Natural killer cell treated with Interleukin-12 subunit alpha and Interleukin-12 subunit beta and Interleukin-15 and Interleukin-18, amount 100 ng/mL, for 72 hours (primary cell): ENCODE measurements at regions not wholly inside any gene's neighbourhood (a gene's known extent, or its start where the extent isn't known, plus 50 kb on each side); places are given as distances from the start of the nearest gene placed in this dataset.

Experiments
- ATAC-seq, 2 donors: fragments of 150-1000 bp; cut with Tn5 transposase in 1 of 2; sonication (Bioruptor Pico), chemical (Tn5 transposase) in 1 of 2; 2 replicates each; pipeline ENCODE4 v1.10.0; 2021
- DNase-seq: peaks from one replicate; pipeline ENCODE4 v3.0.0; 2022; ENCODE audit warnings: low spot score
- H3K27ac Mint-ChIP-seq, 2 donors: 1 replicate in 1 of 2; 2 replicates in 1 of 2; pipeline ENCODE4 v1.8.0; 2022; ENCODE audit warnings: mixed read lengths in 2 of 2, mild to moderate bottlenecking in 1 of 2, moderate library complexity in 1 of 2
- H3K27me3 Mint-ChIP-seq, 2 donors: 1 replicate in 1 of 2; 2 replicates in 1 of 2; pipeline ENCODE4 v1.8.0; 2022; ENCODE audit warnings: mixed read lengths in 2 of 2
- H3K36me3 Mint-ChIP-seq: one replicate; pipeline ENCODE4 v1.8.0; 2022; ENCODE audit warnings: mixed read lengths
- H3K4me1 Mint-ChIP-seq, 2 donors: 1 replicate in 1 of 2; 2 replicates in 1 of 2; pipeline ENCODE4 v1.8.0; 2022; ENCODE audit warnings: low read depth in 2 of 2, mixed read lengths in 2 of 2, mild to moderate bottlenecking in 1 of 2
- H3K4me3 Mint-ChIP-seq: one replicate; pipeline ENCODE4 v1.8.0; 2022; ENCODE audit warnings: mixed read lengths
- H3K9me3 Mint-ChIP-seq: 2 replicates; pipeline ENCODE4 v1.8.0; 2022; ENCODE audit warnings: mixed read lengths

- peaks cover 22% of the 10 kb centered on the region for H3K36me3 Mint-ChIP-seq
These were observed 67.4 kb downstream of the KCNRG start for GRCh38 chr13:50082426-50083281.

GRCh38 chr13:50085063-50085462, 69.8 kb downstream of the KCNRG start:
- peak overlapping the region; percentile 39 for H3K4me3 Mint-ChIP-seq
- H3K27ac Mint-ChIP-seq, result peak overlapping the region; percentile 11 to 31
- H3K9me3 Mint-ChIP-seq, result no peaks in the 10 kb centered on the region
- ATAC-seq, result no peak
- no peak for DNase-seq
- H3K4me1 Mint-ChIP-seq, result peaks cover 17 to 22% of the 10 kb centered on the region in 2 donors
- H3K36me3 Mint-ChIP-seq, result peaks cover 16% of the 10 kb centered on the region
- H3K27me3 Mint-ChIP-seq, result no peaks in the 10 kb centered on the region

More at GRCh38 chr13:50082426-50083281, 67.4 kb downstream of the KCNRG start:
- peaks cover 22 to 33% of the 10 kb centered on the region in 2 donors for H3K4me1 Mint-ChIP-seq
- no peaks in the 10 kb centered on the region for H3K9me3 Mint-ChIP-seq
- no peaks in the 10 kb centered on the region for H3K27me3 Mint-ChIP-seq
- H3K27ac Mint-ChIP-seq, result peak overlapping the region; percentile 99
- peak; percentile 82 for DNase-seq
- ATAC-seq, result peak; percentile 76
- peak overlapping the region; percentile 96 for H3K4me3 Mint-ChIP-seq

GRCh38 chr13:50089633-50090032, 74.4 kb downstream of the KCNRG start:
- peaks cover 8 to 9% of the 10 kb centered on the region in 2 donors for H3K4me1 Mint-ChIP-seq
- H3K36me3 Mint-ChIP-seq, result no peaks in the 10 kb centered on the region
- DNase-seq (no peak), ATAC-seq (no peak)
- H3K4me3 Mint-ChIP-seq, result no peak overlapping the region
- H3K27ac Mint-ChIP-seq, result no peak overlapping the region
- H3K27me3 Mint-ChIP-seq, result no peaks in the 10 kb centered on the region
- no peaks in the 10 kb centered on the region for H3K9me3 Mint-ChIP-seq

- no peak overlapping the region for H3K27ac Mint-ChIP-seq
- DNase-seq (no peak), ATAC-seq (no peak)
- H3K27me3 Mint-ChIP-seq, result no peaks in the 10 kb centered on the region
- H3K36me3 Mint-ChIP-seq, result no peaks in the 10 kb centered on the region
- peaks cover 8 to 9% of the 10 kb centered on the region in 2 donors for H3K4me1 Mint-ChIP-seq
- no peak overlapping the region for H3K4me3 Mint-ChIP-seq
- no peaks in the 10 kb centered on the region for H3K9me3 Mint-ChIP-seq
These were observed 75.0 kb downstream of the KCNRG start for GRCh38 chr13:50090211-50090610.

GRCh38 chr13:50094615-50095293, 79.5 kb downstream of the KCNRG start:
- peaks cover 10% of the 10 kb centered on the region for H3K9me3 Mint-ChIP-seq
- ATAC-seq (peak in 1 of 2 donors; percentile 61), DNase-seq (no peak)
- peaks cover 20% of the 10 kb centered on the region for H3K36me3 Mint-ChIP-seq
- H3K4me1 Mint-ChIP-seq, result peaks cover 15 to 19% of the 10 kb centered on the region in 2 donors
- H3K27ac Mint-ChIP-seq, result no peak overlapping the region
- H3K4me3 Mint-ChIP-seq, result no peak overlapping the region
- no peaks in the 10 kb centered on the region for H3K27me3 Mint-ChIP-seq

GRCh38 chr13:50098693-50099092, 83.4 kb downstream of the KCNRG start:
- Mint-ChIP-seq H3K9me3 (peaks cover 10% of the 10 kb centered on the region), H3K36me3 (peaks cover 20% of the 10 kb centered on the region), H3K4me1 (peaks cover 19 to 20% of the 10 kb centered on the region in 2 donors), H3K4me3 (no peak overlapping the region), H3K27ac (no peak overlapping the region), H3K27me3 (no peaks in the 10 kb centered on the region)
- no peak for ATAC-seq
- DNase-seq, result no peak

GRCh38 chr13:50099473-50099872, 84.2 kb downstream of the KCNRG start:
- Mint-ChIP-seq H3K36me3 (peaks cover 20% of the 10 kb centered on the region), H3K4me3 (no peak overlapping the region), H3K27ac (no peak overlapping the region), H3K9me3 (peaks cover 10% of the 10 kb centered on the region), H3K27me3 (no peaks in the 10 kb centered on the region), H3K4me1 (peaks cover 23 to 25% of the 10 kb centered on the region in 2 donors)
- ATAC-seq (no peak), DNase-seq (no peak)

- H3K36me3 Mint-ChIP-seq, result peaks cover 20% of the 10 kb centered on the region
- peaks cover 29 to 38% of the 10 kb centered on the region in 2 donors for H3K4me1 Mint-ChIP-seq
- ATAC-seq, result no peak
- H3K27me3 Mint-ChIP-seq, result no peaks in the 10 kb centered on the region
- H3K27ac Mint-ChIP-seq, result peak overlapping the region in 1 of 2 donors; percentile 41
- H3K9me3 Mint-ChIP-seq, result peaks cover 10% of the 10 kb centered on the region
- H3K4me3 Mint-ChIP-seq, result no peak overlapping the region
- DNase-seq, result no peak
These were observed 86.3 kb downstream of the KCNRG start for GRCh38 chr13:50101590-50101989.

GRCh38 chr13:50104493-50104892, 89.2 kb downstream of the KCNRG start:
- DNase-seq, result no peak
- Mint-ChIP-seq H3K27ac (peak overlapping the region in 1 of 2 donors; percentile 53), H3K4me3 (no peak overlapping the region), H3K9me3 (no peaks in the 10 kb centered on the region), H3K4me1 (peaks cover 24% of the 10 kb centered on the region in 2 donors), H3K36me3 (no peaks in the 10 kb centered on the region), H3K27me3 (no peaks in the 10 kb centered on the region)
- no peak for ATAC-seq

GRCh38 chr13:50106559-50106958, 91.3 kb downstream of the KCNRG start:
- peak overlapping the region; percentile 73 to 93 for H3K27ac Mint-ChIP-seq
- peak overlapping the region; percentile 52 for H3K4me3 Mint-ChIP-seq
- no peaks in the 10 kb centered on the region for H3K36me3 Mint-ChIP-seq
- H3K9me3 Mint-ChIP-seq, result no peaks in the 10 kb centered on the region
- peaks cover 27 to 32% of the 10 kb centered on the region in 2 donors for H3K4me1 Mint-ChIP-seq
- no peaks in the 10 kb centered on the region for H3K27me3 Mint-ChIP-seq
- no peak for DNase-seq
- no peak for ATAC-seq

- H3K4me1 Mint-ChIP-seq, result peaks cover 27 to 35% of the 10 kb centered on the region in 2 donors
- peak overlapping the region; percentile 52 for H3K4me3 Mint-ChIP-seq
- peak overlapping the region in 1 of 2 donors; percentile 73 for H3K27ac Mint-ChIP-seq
- no peak for ATAC-seq
- no peaks in the 10 kb centered on the region for H3K9me3 Mint-ChIP-seq
- no peaks in the 10 kb centered on the region for H3K27me3 Mint-ChIP-seq
- DNase-seq, result no peak
- H3K36me3 Mint-ChIP-seq, result no peaks in the 10 kb centered on the region
These were observed 92.0 kb downstream of the KCNRG start for GRCh38 chr13:50107205-50107604.

GRCh38 chr13:50114961-50115360, 99.7 kb downstream of the KCNRG start:
- no peak for DNase-seq
- ATAC-seq, result no peak
- Mint-ChIP-seq H3K27me3 (no peaks in the 10 kb centered on the region), H3K9me3 (no peaks in the 10 kb centered on the region), H3K4me1 (peaks cover 7 to 19% of the 10 kb centered on the region in 2 donors), H3K36me3 (no peaks in the 10 kb centered on the region), H3K4me3 (no peak overlapping the region), H3K27ac (no peak overlapping the region)

- no peak for DNase-seq
- Mint-ChIP-seq H3K4me3 (no peak overlapping the region), H3K36me3 (no peaks in the 10 kb centered on the region), H3K9me3 (no peaks in the 10 kb centered on the region), H3K27me3 (no peaks in the 10 kb centered on the region), H3K4me1 (peaks cover 8 to 21% of the 10 kb centered on the region in 2 donors), H3K27ac (no peak overlapping the region)
- ATAC-seq, result no peak
These were observed 100.5 kb downstream of the KCNRG start for GRCh38 chr13:50115695-50116094.

- peaks cover 10 to 21% of the 10 kb centered on the region in 2 donors for H3K4me1 Mint-ChIP-seq
- H3K27ac Mint-ChIP-seq, result peak overlapping the region in 1 of 2 donors; percentile 30
- no peaks in the 10 kb centered on the region for H3K27me3 Mint-ChIP-seq
- no peak overlapping the region for H3K4me3 Mint-ChIP-seq
- no peaks in the 10 kb centered on the region for H3K36me3 Mint-ChIP-seq
- no peak for DNase-seq
- no peaks in the 10 kb centered on the region for H3K9me3 Mint-ChIP-seq
- no peak for ATAC-seq
These were observed 101.3 kb downstream of the KCNRG start for GRCh38 chr13:50116430-50116973.
